ENCODE measurements at regions not wholly inside any gene's neighbourhood (a gene's known extent, or its start where the extent isn't known, plus 50 kb on each side); places are given as distances from the start of the nearest gene placed in this dataset.
"Not testable (repeated sequence)": the region's sequence is repeated elsewhere in the genome, so short reads cannot be mapped to it uniquely, and the experiment has no call there.

DNA sequence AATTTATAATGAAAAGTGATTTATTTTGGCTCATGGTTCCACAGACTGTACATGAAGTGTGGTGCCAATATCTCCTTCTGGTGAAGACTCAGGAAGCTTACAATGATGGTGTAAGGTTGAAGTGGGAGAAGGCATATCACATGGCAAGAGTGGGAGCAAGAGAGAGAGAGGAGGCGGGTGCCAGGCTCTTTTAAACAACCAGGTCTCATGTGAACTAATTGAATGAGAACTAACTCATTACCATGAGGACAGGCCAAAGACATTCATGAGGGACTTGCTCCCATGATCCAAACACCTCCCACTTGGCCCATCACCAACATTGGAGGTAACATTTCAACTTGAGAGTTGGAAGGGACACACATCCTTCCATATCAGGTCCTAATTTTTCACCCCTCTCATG is 155.2 kb downstream of the SLC38A4 start:
- DNase-seq (ENCODE audit: low spot score): no peak

DNA sequence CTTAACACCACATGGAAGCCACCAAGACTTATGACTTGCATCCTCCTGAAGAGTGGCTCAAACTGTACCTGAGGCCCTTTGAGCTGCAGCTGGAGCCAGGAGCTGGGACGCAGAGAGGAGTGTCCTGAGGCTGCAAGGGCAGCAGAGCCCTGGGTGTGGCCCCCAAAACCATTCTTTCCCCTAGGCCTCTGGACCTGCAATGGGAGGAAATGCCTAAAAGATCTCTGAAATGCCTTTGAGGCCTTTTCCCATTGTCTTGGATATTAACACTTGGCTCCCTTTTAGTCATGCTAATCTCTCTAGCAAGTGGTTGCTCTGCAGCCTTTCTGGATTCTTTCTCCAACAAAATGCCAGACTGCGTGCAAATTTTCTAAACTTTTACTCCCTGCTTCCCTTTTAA is 156.1 kb downstream of the SLC38A4 start:
- DNase-seq (ENCODE audit: low spot score): no peak

DNA sequence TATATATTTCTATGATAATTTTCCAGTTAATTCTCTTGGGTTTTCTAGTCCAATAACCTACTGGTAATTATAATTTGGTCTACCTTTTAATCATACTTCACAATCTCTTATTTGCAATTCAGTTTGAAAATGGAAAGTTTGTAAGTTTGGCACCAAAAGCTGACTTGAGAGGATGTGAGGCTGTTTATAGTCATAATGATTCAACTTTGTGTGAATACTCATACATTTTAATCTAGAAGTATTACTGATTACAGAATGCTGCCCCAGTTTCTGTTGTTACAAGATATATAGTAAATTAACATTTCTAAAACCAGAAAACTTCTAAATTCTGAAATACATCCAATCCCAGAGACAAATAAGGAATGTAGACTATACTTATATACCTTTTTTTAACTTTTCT is 158.2 kb downstream of the SLC38A4 start:
- DNase-seq (ENCODE audit: low spot score): no peak

DNA sequence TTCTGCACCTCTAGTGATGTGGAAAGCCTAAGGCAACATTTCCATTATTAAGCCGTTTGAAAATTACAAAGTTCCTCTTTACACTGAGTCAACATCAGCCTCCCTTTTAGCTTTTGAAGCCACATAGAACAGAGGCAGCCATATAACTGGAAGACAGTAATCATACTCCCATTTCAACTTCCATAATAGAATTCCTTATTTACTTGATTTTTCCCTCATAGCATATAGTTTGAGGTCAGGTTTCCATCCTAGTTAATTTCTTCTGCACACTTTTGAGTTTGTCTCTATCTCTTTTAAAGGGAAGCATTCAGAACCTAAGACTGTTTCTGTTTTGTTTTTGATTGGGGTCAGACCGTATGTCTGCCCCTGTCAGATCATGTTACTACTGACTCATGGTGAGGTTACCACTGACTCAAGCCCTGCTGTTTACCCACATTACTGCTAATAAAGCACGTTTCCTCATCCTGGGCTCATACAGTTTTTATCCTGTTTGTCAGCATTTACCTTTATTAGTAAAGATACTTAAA is 161.0 kb downstream of the SLC38A4 start:
- peak; percentile 87 for DNase-seq (ENCODE audit: low spot score)

DNA sequence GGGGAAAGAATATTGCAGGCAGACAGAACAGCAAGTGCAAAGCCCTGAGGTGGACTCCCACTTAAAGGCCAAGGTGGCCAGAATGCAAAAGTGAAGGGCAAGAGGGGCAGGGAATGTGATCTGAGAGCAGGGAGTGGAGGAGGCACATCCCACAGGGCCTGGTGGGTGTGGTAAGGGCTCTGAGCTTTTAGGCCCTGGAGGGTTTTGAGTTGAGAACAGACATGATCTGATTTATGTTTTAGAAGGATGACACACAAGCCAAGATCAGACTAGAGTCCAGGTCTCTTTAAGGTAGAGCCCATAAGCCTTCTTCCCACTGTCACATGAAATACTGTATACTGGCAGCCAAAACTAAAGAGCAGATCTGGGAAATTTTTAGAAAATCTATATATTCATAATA is 162.5 kb downstream of the SLC38A4 start:
- no peak for DNase-seq (ENCODE audit: low spot score)

DNA sequence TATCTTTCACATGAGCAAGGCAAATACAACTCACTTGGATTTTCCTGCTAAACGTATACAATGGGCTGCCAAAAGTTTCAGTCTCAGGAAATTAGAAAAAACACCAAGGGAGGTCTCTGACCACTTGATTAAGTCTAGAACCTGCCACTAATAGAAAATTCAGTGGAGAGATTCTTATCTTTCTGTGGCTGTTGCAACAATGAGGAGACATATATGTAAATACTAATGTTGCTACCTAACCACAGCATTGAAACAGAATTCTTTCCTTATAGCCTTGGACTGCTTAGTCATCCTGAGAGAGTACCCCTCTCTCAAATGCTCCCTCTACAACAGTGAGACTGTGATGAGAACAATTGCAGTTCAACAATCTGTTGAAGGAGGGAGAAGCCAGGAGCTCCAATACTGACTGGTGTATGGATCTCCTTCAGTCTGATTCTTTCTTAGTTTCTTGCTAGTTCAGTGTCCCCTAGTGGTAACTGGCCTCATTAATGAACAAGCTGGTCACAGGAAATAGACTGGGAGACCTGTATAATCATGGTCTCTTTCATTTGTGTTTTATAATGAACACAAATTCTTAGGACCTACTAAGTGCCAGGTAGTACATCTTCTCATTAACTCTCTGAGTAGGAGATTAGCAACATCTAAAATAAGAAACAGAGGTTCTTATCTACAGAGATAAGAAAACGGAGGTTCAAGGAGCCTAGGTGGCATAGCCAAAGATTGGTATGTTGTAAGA is 164.5 kb downstream of the SLC38A4 start:
- DNase-seq (ENCODE audit: low spot score): peak; percentile 76

DNA sequence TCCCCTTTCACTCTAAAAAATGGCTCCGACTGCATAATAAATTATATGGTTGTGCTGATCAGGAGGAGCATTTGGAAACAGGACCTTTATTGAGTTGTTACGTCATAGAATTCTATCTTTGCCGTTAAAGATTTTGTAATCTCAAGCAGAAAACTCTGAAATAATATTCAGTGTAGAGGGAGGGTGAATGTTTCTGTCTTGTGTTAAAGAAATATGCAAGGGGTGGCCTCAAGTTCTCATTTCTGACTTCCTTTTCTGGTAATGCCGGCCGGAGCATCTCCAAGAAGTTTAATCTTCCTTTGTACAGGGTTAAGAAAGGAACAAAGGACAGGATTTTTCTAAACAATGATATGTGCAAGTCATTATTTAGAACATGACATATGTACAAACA is 165.1 kb downstream of the SLC38A4 start:
- DNase-seq (ENCODE audit: low spot score): no peak

DNA sequence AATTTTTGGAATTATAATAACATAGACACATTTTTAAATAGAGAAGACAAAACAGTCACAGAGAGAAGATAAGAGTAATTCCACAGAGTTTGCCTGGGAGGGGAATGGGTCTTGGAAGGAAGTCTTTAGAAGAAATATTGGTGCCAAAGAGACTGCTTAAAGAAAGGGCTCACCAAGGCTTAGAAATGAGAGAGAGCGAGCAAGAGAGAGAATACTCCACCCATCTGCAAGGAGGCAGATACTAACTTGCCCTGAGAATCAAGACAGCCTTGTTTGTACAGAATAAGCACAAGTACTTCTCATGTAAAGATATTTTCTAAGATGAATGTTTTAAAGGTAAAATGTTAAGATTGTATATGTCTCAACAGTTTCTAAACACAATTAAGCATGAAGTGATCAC is 165.5 kb downstream of the SLC38A4 start:
- no peak for DNase-seq (ENCODE audit: low spot score)

DNA sequence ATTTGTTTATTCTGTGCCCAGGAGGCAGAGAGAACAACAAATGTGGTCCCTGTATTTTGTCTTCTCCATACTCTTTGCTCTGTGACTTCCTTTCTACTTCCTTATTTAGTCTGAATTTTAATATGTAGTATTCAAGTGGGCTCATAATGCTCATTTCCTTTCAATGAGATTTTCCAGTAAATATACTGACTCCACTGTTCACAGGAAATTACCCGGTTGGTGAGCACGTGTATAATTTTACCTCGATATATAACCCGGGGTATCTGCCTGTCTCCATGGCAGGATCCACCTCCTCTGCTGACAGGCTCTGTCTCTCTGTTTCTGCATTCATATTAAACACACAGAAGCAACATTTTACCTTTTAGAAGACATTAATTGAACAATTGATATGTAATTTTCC is 166.0 kb downstream of the SLC38A4 start:
- DNase-seq (ENCODE audit: low spot score): no peak

DNA sequence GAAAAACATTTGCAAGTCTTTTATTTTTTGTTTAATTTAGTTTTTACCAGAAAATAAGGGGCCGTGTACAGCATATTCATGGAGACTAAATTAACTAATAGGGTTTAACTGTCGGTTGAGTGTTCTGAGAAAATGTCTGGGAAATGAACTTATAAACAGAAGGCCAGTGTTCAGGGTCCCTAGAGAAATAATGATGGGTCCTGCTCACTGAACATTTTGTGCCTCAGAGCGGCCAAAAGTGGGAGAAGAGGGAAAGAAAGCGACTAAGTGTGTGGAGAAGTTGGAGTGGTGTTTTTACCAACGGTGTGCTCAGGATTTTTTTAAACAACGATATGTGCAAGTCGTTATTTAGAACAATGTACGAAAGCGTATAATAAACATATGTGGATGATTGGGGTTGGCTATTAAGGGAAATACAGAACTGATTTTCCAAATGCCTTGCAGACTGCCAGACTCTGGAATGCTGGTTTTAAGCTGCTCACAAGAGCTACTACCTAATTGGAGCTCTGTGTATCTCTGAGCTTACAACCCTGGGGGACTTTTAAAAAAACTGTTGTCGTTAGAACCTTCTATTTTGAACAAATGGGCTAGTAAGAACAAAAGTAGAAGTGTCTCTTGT is 166.7 kb downstream of the SLC38A4 start:
- no peak for DNase-seq (ENCODE audit: low spot score)

DNA sequence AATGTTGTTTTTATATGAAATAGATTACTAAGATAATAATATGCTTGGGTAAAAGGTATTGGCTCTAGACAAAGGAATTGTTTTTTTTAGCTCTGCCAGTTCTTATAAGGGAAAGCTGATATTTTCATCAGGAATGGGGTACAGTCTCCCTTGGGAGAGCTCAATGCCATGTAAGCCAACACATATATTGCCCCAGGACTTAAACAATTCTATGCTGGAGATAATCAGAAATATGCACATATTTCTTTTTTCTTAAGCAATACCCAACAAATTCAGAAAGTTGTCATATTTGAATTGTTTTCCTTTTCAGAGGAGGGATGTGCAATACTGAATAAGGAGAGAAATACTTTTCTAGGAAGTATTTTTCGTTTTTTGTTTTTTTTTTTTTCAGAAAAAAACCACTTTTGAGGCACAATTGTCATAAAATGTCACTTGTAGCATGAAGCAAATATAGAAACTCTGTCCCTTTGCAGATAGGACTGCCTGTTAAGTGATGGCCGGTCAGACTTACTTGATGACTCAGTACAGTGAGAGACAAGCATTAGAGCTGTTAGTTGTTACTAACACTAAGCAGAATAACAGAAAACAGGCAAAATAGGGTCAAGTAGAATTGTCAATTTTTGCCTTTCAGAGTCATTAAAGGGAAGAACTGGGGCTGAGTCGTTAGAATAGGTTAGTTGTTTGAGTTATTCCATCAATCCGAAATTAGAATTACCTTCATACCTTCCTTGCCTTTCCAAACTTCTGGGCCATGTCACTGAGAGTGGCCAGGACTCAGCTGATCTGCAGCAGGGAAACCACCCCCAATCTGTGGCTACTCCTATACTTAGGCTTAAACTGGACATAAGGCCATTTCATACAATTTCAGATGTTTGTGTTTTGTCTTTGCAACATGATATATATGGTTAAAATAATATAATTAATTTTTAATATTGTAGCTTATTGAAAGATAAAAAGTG is 168.1 kb downstream of the SLC38A4 start:
- DNase-seq (ENCODE audit: low spot score): no peak

DNA sequence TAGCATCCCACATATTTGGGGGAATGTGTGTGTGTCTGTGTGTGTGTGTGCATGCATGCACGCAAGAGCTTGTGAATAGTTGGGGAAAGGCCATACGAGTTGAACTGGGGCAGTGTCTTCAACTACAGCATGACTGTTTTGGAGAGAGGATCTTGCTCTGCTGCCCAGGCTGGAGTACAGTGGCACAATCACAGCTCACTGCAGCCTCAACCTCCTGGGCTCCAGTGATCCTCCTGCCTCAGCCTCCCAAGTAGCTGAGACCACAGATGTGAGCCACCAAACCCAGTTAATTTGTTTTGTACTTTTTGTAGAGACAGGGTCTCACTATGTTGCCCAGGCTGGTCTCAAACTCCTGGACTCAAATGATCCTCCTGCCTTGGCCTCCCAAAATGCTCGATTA is 169.8 kb downstream of the SLC38A4 start:
- DNase-seq (ENCODE audit: low spot score): not testable (repeated sequence)

DNA sequence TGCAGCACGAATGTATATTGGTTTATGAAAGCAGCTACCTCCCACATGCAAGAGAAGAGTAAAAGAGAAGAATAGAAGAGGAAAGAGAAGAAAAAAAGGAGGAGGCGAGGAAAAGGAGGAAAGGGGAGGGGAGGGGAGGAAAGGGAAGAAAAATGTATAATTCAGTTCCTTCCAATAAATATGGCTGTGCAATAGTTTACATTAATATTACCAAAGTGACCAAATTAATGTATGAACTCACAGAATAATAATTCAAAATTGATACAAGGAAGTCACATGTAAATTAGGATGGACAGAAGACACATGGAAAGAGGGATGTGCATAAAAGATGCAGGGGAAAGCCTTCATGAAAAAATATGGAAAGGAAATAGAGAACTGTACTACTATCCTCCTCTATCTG is 172.5 kb downstream of the SLC38A4 start:
- DNase-seq (ENCODE audit: low spot score): no peak

DNA sequence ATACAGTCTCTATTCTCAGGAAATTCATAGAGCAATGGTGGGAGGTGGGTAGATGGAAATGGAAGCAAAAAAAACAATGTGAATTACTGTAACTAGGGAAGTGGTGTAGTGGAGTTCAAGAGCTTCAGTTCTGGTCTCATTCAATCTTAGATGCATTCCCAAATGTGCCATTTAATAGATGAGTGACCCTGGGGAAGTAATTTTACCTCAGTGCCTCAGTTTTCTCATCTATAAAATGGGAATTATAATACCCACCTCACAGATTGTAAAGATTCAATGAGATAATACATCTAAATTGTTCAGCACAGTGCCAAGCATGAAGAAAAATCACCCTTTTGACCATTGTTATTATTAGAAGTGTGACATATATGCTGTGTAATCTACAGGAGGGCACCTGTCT is 173.1 kb downstream of the SLC38A4 start:
- no peak for DNase-seq (ENCODE audit: low spot score)

DNA sequence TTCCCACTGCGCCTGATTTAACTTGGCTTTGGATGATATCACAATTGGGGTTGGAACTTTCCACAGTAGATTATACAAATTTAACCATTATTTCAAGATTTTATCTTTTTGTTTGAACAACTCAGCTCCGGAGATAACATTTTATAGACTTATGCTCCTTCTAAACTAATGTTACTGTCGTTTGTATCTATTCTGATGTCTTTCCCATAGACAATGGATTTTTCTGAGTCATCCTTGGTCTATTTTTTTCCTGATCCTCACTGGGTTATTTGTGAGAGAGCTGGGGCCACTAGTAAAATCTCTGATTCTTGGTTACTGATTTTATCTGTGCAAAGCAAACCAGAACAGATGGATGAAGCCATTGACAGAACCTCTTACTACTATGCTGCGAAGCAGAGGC is 175.1 kb downstream of the SLC38A4 start:
- no peak for DNase-seq (ENCODE audit: low spot score)

DNA sequence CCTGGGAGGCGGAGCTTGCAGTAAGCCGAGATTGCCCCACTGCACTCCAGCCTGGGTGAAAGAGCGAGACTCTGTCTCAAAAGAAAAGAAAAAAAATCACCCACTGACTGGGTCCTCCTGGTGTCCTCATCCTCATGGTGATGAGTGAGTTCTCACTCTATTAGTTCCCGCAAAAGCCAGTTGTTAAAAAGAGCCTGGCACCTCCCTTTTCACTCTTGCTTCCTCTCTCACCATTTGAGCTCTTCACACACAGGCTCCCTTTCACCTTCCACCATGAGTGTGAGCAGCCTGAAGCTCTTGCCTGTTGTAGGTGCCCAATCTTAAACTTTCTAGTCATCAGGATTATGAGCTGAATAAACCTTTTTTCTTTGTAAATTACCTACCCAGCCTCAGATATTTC is 176.4 kb downstream of the SLC38A4 start:
- no peak for DNase-seq (ENCODE audit: low spot score)

DNA sequence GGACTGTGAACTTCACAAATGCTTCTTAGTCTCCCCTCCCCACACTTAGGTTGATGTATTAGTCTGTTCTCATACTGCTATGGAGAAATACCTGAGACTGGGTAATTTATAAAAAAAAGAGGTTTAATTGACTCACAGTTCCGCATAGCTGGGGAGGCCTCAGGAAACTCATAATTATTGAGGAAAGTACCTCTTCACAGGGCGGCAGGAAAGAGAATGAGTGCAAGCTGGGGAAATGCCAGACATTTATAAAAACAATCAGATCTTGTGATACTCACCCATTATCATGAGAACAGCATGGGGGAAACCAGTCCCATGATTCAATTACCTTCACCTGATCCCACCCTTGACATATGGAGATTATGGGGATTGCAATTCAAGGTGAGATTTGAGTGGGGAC is 178.8 kb downstream of the SLC38A4 start:
- DNase-seq (ENCODE audit: low spot score): no peak

DNA sequence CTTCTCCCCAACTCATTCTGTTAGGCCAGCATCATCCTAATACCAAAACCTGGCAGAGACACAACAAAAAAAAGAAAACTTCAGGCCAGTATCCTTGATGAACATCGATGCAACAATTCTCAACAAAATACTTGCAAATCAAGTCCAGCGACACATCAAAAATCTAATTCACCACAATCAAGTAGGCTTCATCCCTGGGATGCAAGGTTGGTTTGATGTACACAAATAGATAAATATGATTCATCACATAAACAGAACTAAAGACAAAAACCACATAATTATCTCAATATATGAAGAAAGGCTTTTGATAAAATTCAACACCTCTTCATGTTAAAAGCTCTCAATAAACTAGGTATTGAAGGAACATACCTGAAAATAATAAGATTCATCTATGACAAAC is 184.1 kb downstream of the SLC38A4 start:
- DNase-seq (ENCODE audit: low spot score): not testable (repeated sequence)

DNA sequence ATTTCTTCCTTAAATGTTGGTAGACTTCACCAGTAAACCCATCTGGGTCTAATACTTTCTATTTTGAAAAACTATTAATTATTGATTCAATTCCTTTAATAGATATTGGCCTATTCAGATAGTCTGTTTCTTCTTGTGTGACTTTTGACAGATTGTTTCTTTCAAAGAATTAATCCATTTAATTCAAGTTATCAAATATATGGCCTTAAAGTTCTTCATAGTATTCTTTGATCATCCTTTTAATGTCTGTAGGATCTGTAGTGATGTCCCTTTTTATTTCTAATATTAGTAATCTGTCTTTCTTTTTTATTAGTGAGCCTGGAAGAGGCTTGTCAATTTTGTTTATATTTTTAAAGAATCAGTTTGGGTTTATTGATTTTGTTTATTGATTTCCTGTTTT is 190.0 kb downstream of the SLC38A4 start:
- DNase-seq (ENCODE audit: low spot score): no peak

DNA sequence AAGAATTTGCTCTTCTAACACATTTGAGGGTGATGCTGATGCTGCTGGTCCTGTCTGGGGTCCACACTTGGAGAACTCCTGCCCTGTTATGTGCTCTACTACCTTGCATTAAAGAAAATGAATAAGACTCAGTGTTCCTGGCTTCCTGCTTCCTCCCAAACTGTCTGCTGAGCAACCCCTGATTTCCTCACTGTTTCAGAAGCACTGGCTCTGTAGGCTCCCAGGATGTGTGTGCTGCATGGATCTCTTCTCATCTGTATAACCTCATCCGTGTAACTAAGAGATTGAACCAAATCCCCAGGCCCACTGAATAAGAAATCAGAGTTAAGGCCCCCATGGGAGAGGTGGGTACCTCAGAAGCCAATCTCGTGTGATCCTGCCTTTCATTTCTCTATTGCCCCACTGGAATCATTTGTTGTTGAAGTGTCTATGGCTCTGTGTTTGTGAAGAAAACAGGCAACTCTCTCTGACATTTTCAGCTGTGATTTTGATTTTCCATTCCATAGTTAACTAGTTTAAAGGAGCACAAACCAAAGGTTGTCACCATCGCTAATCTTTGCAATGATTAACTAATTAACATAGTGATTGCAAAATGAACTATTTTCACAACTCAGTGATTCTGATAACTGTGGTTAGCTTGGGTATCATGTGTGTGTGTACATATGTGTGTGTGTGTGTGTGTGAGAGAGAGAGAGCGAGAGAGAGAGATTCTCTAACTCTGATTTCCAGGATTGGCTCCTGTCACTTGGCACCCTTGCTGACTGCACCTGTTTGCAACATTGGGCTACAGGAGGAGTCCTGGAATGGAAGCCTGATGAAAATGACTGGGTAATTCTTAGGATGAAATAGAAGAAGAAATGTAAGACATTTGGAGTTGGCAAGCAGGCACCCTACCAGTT is 196.2 kb downstream of the SLC38A4 start:
- DNase-seq (ENCODE audit: low spot score): no peak

DNA sequence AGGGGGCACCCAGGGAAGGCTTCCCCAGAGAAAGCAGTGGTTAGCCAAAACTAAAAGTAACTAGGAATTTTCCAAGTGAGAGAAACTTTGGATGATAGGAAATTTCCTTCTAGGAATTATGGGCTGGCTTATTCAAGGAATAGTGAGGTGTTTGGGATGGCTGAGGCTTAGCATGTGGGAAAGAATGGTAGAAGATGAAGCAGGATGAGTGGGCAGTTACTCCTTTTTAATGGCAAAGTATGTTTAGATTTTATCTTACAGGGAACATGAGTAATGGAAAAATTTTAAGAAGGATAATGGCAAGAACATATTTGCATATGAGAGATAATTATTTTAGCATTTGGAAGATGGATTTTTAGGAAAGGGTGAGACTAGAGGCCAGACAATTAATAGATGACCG is 197.6 kb downstream of the SLC38A4 start:
- no peak for DNase-seq (ENCODE audit: low spot score)

DNA sequence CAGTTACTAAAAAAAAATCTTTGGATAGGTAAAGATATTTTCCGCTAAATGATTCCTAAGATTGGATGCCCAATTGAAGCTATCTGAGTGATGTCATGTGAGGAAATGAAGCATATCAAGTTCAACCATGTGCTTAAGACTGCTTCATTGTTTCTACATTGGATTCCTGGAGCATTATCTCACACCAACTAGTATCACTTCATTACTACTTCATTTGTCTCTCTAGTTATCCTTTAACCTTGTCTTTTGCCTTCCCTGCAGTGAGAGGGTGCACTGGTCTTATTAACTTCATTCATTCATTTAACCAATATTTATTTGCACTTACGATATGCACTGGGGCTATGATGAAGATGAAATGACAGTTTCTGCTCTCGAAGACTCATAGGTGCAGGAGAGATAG is 198.1 kb downstream of the SLC38A4 start:
- no peak for DNase-seq (ENCODE audit: low spot score)
